ENCODE measurements at regions not wholly inside any gene's neighbourhood (a gene's known extent, or its start where the extent isn't known, plus 50 kb on each side); places are given as distances from the start of the nearest gene placed in this dataset.
"Not testable (repeated sequence)": the region's sequence is repeated elsewhere in the genome, so short reads cannot be mapped to it uniquely, and the experiment has no call there.

DNA sequence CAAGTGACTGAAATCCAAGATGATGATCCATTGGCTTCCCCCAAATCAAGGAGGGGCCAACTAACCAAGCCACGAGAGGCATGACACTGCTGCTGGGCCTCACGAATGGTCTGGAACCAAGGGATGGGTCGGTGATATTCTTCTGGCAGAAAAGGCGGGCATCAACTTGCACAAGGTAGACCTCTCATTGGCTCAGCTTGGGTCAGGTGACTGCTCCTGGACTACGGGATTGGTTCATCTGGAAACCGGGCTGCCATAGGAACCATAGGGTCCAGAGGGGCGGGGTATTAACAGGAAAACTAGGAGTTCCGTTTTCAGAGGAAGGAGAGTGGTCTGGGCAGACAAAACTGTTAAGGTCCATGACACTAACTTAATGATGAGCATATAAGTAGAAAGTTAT, 100.9 kb downstream of the TFAP2C start:
- no peak overlapping the region for H3K9ac ChIP-seq (ENCODE audit: low read depth, low read length)
- no peaks in the 10 kb centered on the region for H3K36me3 ChIP-seq (ENCODE audit: insufficient read depth, low read length)
- no peak overlapping the region for H3K4me3 ChIP-seq (ENCODE audit: low read length)
- H3K27ac ChIP-seq (ENCODE audit: low read depth, low read length), result no peak overlapping the region
- peaks cover 16% of the 10 kb centered on the region for H3K4me1 ChIP-seq (ENCODE audit: insufficient read depth, low read length)
- H3K27me3 ChIP-seq (ENCODE audit: insufficient read depth, low read length), result 0 out of 2 replicates have a peak, but pooled peaks cover 2% of the 10 kb centered on the region
- 96% methylated on average over 8 of the region's 8 CpGs for WGBS
- H3K9me3 ChIP-seq (ENCODE audit: insufficient read depth, low read depth, low read length), result no peaks in the 10 kb centered on the region

- H3K27ac ChIP-seq (ENCODE audit: low read depth, low read length), result no peak overlapping the region
- 86% methylated on average over 7 of the region's 7 CpGs for WGBS
- no peaks in the 10 kb centered on the region for H3K36me3 ChIP-seq (ENCODE audit: insufficient read depth, low read length)
- 0 out of 2 replicates have a peak, but pooled peaks cover 2% of the 10 kb centered on the region for H3K27me3 ChIP-seq (ENCODE audit: insufficient read depth, low read length)
- no peak overlapping the region for H3K9ac ChIP-seq (ENCODE audit: low read depth, low read length)
- no peak overlapping the region for H3K4me3 ChIP-seq (ENCODE audit: low read length)
- H3K9me3 ChIP-seq (ENCODE audit: insufficient read depth, low read depth, low read length), result no peaks in the 10 kb centered on the region
- H3K4me1 ChIP-seq (ENCODE audit: insufficient read depth, low read length), result peaks cover 21% of the 10 kb centered on the region
These were observed 101.9 kb downstream of the TFAP2C start for GRCh38 chr20:56730996-56731395.

DNA sequence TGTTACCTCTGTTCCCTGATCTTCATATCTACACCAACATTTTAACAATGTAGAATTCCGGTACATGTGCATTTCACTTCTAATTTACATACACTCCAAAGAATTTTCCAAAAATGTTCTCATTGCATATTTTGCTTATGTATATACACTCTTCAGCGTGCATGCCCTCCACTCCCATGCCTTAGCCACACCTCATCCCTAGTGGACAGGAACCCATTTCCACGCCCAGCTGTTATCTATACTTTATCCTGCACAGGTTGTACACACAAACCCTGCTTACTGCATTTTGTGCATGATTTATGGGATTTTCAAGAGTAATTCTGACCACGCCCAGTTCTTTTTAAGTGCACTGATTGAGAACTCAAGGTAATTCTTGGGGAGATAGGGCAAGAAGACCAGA, 102.4 kb downstream of the TFAP2C start:
- Histone ChIP-seq H3K9ac (ENCODE audit: low read depth, low read length) (no peak overlapping the region), H3K27me3 (ENCODE audit: insufficient read depth, low read length) (0 out of 2 replicates have a peak, but pooled peaks cover 2% of the 10 kb centered on the region), H3K9me3 (ENCODE audit: insufficient read depth, low read depth, low read length) (no peaks in the 10 kb centered on the region), H3K36me3 (ENCODE audit: insufficient read depth, low read length) (no peaks in the 10 kb centered on the region), H3K4me1 (ENCODE audit: insufficient read depth, low read length) (peaks cover 21% of the 10 kb centered on the region), H3K27ac (ENCODE audit: low read depth, low read length) (no peak overlapping the region), H3K4me3 (ENCODE audit: low read length) (no peak overlapping the region)
- WGBS, result 93% methylated on average over 4 of the region's 4 CpGs

DNA sequence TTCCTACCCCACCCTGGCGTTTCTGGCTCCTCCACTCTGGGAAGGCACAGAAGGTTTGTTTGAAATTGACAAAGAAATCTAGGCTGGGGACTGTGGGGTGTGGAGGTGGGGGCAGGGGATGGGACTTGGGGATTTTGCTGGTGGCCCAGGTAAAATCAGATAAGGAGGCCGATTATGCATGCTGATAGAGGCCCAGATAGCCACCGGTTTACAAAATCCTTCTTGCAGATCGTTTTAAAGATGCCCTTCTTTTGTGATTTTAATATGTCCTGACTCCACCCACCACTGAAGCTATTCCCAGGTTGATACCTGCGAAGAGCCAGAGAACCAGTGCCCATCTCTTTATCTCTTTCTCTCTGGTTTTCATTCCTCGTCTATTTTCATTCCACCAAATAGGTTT, 104.9 kb downstream of the TFAP2C start:
- Histone ChIP-seq H3K4me3 (ENCODE audit: low read length) (no peak overlapping the region), H3K27me3 (ENCODE audit: insufficient read depth, low read length) (peaks cover 18% of the 10 kb centered on the region), H3K9me3 (ENCODE audit: insufficient read depth, low read depth, low read length) (no peaks in the 10 kb centered on the region), H3K36me3 (ENCODE audit: insufficient read depth, low read length) (no peaks in the 10 kb centered on the region), H3K27ac (ENCODE audit: low read depth, low read length) (peak overlapping the region; percentile 34; the same call in 1 of the 2 replicates), H3K4me1 (ENCODE audit: insufficient read depth, low read length) (peaks cover 31% of the 10 kb centered on the region), H3K9ac (ENCODE audit: low read depth, low read length) (no peak overlapping the region)
- WGBS, result 7% methylated on average over 5 of the region's 6 CpGs

DNA sequence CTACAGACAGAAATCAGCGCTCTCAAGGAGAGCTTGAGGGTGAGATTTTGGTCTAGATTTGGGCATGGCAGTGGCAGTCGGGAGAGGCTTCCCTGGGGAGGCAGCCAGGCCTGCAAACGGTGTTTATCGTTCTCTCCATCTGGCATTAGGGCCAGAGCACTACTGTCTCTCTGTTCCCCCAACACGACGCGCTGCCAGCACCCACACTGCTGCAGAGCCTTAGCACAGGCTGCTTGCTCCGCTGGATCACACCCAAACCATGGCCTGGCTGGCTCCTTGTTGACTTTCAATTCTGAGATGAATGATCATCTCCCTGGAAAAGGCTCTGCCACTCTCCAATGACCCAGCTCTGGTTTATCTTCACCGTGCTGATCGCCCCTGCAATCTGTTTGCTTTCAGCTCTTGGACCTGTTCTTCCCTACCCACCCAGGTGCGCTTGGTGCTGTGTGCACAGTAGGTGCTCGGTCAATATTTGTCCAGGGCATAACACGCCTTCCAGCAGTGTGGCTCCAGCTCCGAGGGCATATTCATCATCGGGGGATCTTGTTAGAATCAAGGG, 106.1 kb downstream of the TFAP2C start:
- Histone ChIP-seq H3K4me1 (ENCODE audit: insufficient read depth, low read length) (peaks cover 31% of the 10 kb centered on the region), H3K4me3 (ENCODE audit: low read length) (no peak overlapping the region), H3K27me3 (ENCODE audit: insufficient read depth, low read length) (peaks cover 18% of the 10 kb centered on the region), H3K9ac (ENCODE audit: low read depth, low read length) (no peak overlapping the region), H3K36me3 (ENCODE audit: insufficient read depth, low read length) (no peaks in the 10 kb centered on the region), H3K27ac (ENCODE audit: low read depth, low read length) (peak overlapping the region; percentile 62; the same call in 1 of the 2 replicates), H3K9me3 (ENCODE audit: insufficient read depth, low read depth, low read length) (no peaks in the 10 kb centered on the region)
- 47% methylated on average over 15 of the region's 15 CpGs for WGBS

GRCh38 chr20:56736285-56736857, 107.3 kb downstream of the TFAP2C start:
- WGBS, result under 1% methylated on average over 10 of the region's 10 CpGs
- H3K4me1 ChIP-seq (ENCODE audit: insufficient read depth, low read length), result peaks cover 31% of the 10 kb centered on the region
- H3K9ac ChIP-seq (ENCODE audit: low read depth, low read length), result peak overlapping the region; percentile 48; the same call in 1 of the 2 replicates

DNA sequence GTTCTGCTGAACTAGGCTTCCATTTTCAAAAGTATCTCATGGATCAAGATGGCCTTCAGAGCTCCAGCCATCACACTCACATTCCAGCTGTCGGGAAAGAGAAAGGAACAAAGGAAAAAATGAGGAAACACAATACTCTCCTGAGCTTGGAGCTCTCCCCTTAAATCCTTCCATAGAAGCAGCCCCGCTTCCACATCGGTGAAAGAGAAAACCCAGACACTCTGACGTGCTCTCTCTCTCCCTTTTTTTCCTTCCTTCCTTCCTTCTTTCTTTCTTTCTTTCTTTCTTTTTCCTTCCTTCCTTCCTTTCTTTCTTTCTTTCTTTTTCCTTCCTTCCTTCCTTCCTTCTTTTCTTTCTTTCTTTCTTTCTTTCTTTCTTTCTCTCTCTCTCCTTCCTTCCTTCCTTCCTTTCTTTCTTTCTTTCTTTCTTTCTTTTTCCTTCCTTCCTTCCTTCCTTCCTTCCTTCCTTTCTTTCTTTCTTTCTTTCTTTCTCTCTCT, 115.3 kb downstream of the TFAP2C start:
- H3K27me3 ChIP-seq (ENCODE audit: insufficient read depth, low read length); H3K27ac ChIP-seq (ENCODE audit: low read depth, low read length); H3K36me3 ChIP-seq (ENCODE audit: insufficient read depth, low read length); H3K9ac ChIP-seq (ENCODE audit: low read depth, low read length); H3K9me3 ChIP-seq (ENCODE audit: insufficient read depth, low read depth, low read length); H3K4me3 ChIP-seq (ENCODE audit: low read length): not testable (repeated sequence)
- peaks cover 13% of the 10 kb centered on the region for H3K4me1 ChIP-seq (ENCODE audit: insufficient read depth, low read length)
- 73% methylated on average over 4 of the region's 4 CpGs for WGBS

More at GRCh38 chr20:56736285-56736857, 107.3 kb downstream of the TFAP2C start:
- H3K9me3 ChIP-seq (ENCODE audit: insufficient read depth, low read depth, low read length), result no peaks in the 10 kb centered on the region
- H3K27me3 ChIP-seq (ENCODE audit: insufficient read depth, low read length), result peaks cover 18% of the 10 kb centered on the region
- no peaks in the 10 kb centered on the region for H3K36me3 ChIP-seq (ENCODE audit: insufficient read depth, low read length)
- H3K4me3 ChIP-seq (ENCODE audit: low read length), result peak overlapping the region; percentile 21; the same call in 1 of the 2 replicates
- peak overlapping the region; percentile 87; the same call in 1 of the 2 replicates for H3K27ac ChIP-seq (ENCODE audit: low read depth, low read length)

DNA sequence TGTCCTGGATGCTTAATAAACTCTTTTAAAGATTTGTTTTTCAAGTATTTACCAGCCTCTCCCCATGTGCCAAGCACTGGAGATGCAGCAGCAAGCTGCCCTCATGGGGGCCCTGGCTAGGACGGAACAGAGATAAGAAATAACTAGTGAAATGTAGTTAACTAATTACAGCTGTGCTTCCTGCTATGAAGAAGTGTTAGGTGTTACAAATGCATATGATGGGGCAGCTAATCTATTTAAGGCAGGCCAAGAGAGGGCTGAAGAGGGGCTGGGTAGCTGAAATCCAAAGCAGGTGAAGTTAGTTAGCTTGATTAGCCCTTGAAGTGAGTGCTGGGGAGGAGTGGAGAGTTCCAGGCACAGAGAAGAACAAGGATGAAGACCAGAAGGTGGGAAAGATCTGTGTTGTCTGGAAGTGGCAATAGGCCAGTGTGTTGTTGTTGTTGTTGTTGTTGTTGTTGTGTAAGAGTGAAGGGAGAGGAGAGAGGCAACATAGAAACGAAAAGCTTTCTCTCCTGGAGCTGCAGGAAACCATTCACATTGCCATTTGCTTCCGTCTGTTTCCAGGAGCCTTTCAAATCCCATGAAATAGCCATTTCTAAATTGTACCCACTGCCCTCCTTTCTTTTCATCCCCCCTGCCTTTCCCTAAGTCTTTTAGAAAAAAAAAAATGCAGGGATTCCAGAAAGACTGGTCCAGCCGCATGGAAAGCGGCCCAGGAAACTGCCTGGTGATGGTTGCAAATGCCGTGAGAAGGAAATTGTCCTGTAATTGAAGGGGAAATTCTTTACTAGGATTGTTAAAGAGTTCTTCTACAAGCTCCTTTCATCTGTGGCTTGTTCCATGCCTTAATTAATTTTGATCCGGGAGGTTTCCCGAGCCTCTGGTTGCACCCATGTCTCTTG, 119.6 kb downstream of the TFAP2C start:
- Histone ChIP-seq H3K27ac (ENCODE audit: low read depth, low read length) (no peak overlapping the region), H3K27me3 (ENCODE audit: insufficient read depth, low read length) (0 out of 2 replicates have a peak, but pooled peaks cover 2% of the 10 kb centered on the region), H3K4me1 (ENCODE audit: insufficient read depth, low read length) (peaks cover 32% of the 10 kb centered on the region), H3K9ac (ENCODE audit: low read depth, low read length) (no peak overlapping the region), H3K36me3 (ENCODE audit: insufficient read depth, low read length) (no peaks in the 10 kb centered on the region), H3K9me3 (ENCODE audit: insufficient read depth, low read depth, low read length) (no peaks in the 10 kb centered on the region), H3K4me3 (ENCODE audit: low read length) (no peak overlapping the region)
- 63% methylated on average over 8 of the region's 8 CpGs for WGBS

GRCh38 chr20:56750430-56750829, 121.3 kb downstream of the TFAP2C start:
- Histone ChIP-seq H3K4me3 (ENCODE audit: low read length) (no peak overlapping the region), H3K9me3 (ENCODE audit: insufficient read depth, low read depth, low read length) (no peaks in the 10 kb centered on the region), H3K27ac (ENCODE audit: low read depth, low read length) (no peak overlapping the region), H3K9ac (ENCODE audit: low read depth, low read length) (no peak overlapping the region), H3K27me3 (ENCODE audit: insufficient read depth, low read length) (0 out of 2 replicates have a peak, but pooled peaks cover 2% of the 10 kb centered on the region), H3K4me1 (ENCODE audit: insufficient read depth, low read length) (peaks cover 32% of the 10 kb centered on the region), H3K36me3 (ENCODE audit: insufficient read depth, low read length) (no peaks in the 10 kb centered on the region)
- WGBS, result 76% methylated on average over 17 of the region's 17 CpGs

- Histone ChIP-seq H3K9me3 (ENCODE audit: insufficient read depth, low read depth, low read length) (no peaks in the 10 kb centered on the region), H3K9ac (ENCODE audit: low read depth, low read length) (no peak overlapping the region), H3K4me3 (ENCODE audit: low read length) (no peak overlapping the region), H3K27ac (ENCODE audit: low read depth, low read length) (no peak overlapping the region), H3K4me1 (ENCODE audit: insufficient read depth, low read length) (peaks cover 32% of the 10 kb centered on the region), H3K36me3 (ENCODE audit: insufficient read depth, low read length) (no peaks in the 10 kb centered on the region), H3K27me3 (ENCODE audit: insufficient read depth, low read length) (0 out of 2 replicates have a peak, but pooled peaks cover 2% of the 10 kb centered on the region)
- 54% methylated on average over 8 of the region's 8 CpGs for WGBS
These were observed 123.2 kb downstream of the TFAP2C start for GRCh38 chr20:56752274-56752673.

DNA sequence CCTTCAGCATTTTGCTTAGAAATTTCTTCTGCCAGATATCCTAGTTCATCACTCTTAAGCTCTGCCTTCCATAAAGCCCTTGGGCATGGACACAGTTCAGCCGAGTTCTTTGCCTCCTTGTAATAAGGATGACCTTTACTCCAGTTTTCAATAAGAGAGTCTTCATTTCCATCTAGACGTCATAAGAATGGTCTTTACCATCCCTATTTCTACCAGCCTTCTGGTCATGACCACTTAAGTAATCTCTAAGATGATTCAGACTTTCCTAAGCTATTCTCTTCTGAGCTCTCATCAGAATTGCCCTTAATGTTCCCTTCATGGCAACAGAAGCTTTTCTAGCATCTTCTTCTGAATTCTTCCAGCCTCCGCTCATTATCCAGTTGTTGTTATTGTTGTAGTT, 126.1 kb downstream of the TFAP2C start:
- 91% methylated on average over 3 of the region's 3 CpGs for whole genome bisulfite sequencing
- Histone ChIP-seq H3K27ac (ENCODE audit: low read depth, low read length) (no peak overlapping the region), H3K9ac (ENCODE audit: low read depth, low read length) (no peak overlapping the region), H3K36me3 (ENCODE audit: insufficient read depth, low read length) (no peaks in the 10 kb centered on the region), H3K4me3 (ENCODE audit: low read length) (no peak overlapping the region), H3K4me1 (ENCODE audit: insufficient read depth, low read length) (peaks cover 12% of the 10 kb centered on the region; the same call in 1 of the 2 replicates), H3K9me3 (ENCODE audit: insufficient read depth, low read depth, low read length) (no peaks in the 10 kb centered on the region), H3K27me3 (ENCODE audit: insufficient read depth, low read length) (0 out of 2 replicates have a peak, but pooled peaks cover 2% of the 10 kb centered on the region)
